ENCODE measurements at regions not wholly inside any gene's neighbourhood (a gene's known extent, or its start where the extent isn't known, plus 50 kb on each side); places are given as distances from the start of the nearest gene placed in this dataset.

DNA sequence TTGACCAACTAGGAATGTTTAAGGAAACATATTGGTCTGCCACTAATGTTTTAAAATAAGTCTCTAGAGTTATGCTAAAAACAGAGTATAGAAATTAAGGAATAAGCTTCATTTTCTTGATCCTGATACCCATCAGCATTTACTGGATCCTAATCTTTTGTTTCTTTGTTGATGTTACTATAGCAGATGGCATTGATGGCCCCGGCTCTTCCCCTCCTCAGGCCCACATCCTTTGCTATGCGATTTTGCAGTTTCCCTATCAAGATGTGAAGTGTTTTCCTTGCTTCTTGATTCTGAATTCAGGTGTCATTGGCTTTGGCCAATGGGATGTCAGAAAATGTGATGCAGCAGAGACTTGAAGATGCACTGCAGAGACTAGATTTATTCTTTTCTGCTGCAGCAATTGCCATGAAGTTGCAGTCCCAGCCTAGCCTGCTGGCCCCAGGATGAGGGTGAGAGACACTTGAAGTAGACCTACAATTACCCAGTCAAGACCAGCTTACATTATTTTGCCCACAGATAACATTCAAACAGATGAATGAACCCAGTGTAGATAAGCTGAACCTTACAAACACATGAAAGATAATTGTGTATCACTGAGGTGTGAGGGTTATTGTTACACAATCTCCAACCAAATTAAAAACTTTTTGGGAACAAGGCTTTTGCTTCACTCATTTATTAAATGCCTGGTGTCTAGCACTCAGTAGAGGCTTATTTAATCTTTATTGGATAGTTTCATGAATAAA is 115.2 kb upstream of the ITGA4 start:
- no peak overlapping the region for H3K4me3 Mint-ChIP-seq
- H3K36me3 Mint-ChIP-seq: peaks cover 31% of the 10 kb centered on the region
- peaks cover 6% of the 10 kb centered on the region for H3K9me3 Mint-ChIP-seq
- no peaks in the 10 kb centered on the region for H3K27me3 Mint-ChIP-seq
- H3K4me1 Mint-ChIP-seq: peaks cover 8% of the 10 kb centered on the region
- no peak overlapping the region for H3K27ac Mint-ChIP-seq

DNA sequence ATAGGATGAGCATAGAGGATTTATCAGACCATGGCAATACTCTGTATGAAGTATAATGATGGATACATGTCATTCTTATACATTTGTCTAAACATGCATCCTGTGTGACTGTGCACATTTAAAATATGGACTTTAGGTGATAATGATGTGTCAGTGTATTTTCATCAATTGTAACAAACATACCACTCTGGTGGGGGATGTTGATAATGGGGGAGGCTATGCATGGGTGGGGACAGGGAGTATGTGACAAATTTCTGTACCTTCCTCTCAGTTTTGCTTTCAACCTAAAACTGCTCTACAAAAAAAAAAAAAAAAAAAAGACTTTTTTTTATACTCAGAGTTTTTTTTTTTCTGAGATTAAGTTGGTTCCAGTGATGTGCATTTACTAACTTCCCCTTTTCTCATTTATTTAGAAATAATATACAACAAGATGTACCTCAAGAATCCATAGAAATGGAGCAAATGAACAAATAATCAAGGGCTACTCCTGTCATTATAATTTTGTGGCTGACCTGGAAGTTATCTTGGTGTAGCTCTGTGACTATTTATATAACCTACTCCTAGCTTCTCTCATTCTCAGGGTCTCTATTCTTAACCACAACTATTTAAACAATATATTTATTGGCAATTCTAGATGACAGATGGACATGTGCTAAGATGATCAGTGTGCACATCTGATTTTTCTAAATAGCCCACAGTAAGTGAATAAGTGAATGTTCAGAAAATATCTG is 108.9 kb upstream of the ITGA4 start:
- Mint-ChIP-seq H3K4me3 (no peak overlapping the region), H3K27ac (no peak overlapping the region), H3K9me3 (no peaks in the 10 kb centered on the region), H3K27me3 (no peaks in the 10 kb centered on the region), H3K4me1 (peaks cover 16% of the 10 kb centered on the region), H3K36me3 (peaks cover 2% of the 10 kb centered on the region)

DNA sequence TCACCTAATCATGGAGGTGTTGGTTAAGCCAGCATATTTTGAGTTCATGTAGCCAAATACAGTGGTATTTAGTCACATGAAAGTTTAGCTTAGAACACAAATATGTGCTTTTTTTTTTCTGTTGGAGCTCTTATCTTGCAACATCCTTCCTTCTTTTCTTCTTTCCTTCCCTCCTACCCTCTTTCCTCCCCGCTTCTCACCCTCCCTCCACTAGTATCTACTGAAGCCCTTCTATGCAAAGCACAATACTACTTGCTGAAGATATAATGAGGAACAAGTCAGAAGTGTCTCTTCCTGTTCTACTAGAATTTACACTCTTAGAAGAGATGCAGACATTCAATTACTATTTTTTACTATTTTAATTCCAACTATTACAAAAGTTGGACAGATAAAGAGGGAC is 105.0 kb upstream of the ITGA4 start:
- H3K4me3 Mint-ChIP-seq: no peak overlapping the region
- no peaks in the 10 kb centered on the region for H3K27me3 Mint-ChIP-seq
- H3K4me1 Mint-ChIP-seq: peaks cover 15% of the 10 kb centered on the region
- H3K36me3 Mint-ChIP-seq: peaks cover 4% of the 10 kb centered on the region
- no peak overlapping the region for H3K27ac Mint-ChIP-seq
- peaks cover 5% of the 10 kb centered on the region for H3K9me3 Mint-ChIP-seq

DNA sequence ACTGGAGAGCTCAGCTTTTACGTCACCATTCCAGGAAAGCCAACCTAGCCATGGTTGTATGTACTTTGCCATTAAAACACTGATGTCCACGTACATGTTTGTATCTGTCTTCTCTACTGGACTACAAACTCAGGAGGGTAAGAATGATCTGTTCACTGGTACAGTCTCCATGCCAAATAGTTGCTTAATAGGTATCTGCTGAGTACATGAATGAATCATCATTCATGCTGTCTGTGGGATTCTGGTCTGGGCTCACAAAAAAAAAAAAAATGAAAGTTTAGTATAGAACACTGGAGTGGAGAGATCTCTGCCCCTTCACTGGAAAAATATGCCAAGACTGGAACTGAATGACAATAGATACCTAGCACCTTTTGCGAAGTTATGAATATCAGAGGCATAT is 102.6 kb upstream of the ITGA4 start:
- H3K27me3 Mint-ChIP-seq: no peaks in the 10 kb centered on the region
- H3K27ac Mint-ChIP-seq: no peak overlapping the region
- no peak overlapping the region for H3K4me3 Mint-ChIP-seq
- peaks cover 4% of the 10 kb centered on the region for H3K36me3 Mint-ChIP-seq
- peaks cover 10% of the 10 kb centered on the region for H3K4me1 Mint-ChIP-seq
- peaks cover 5% of the 10 kb centered on the region for H3K9me3 Mint-ChIP-seq

DNA sequence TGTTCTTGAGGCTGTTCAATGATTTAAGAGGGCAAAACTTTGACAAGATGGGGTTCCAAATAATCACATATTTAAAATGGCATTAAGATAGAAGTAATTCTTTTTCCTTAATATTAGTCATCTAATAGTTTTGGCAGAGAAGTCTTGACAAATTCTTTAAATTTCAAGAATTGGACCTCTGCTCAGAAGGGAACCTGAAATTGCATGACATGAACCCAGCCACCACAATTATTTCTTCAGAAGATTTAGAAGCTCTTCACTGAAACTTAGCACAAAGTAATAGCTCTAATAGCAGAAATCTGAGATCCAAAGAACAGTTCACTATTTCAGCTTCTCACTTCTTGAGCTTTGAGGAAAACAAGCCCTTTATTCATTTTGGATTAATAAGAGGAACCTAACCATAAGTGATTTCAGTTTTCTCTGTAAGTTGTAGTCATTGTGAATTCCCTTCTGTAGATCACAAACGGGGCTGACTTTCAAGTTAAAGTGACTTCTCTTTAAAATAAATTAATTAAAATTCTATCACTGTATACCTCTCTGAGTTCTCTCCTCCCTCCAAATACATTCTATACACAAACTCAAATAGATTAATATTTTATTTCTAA is 100.6 kb upstream of the ITGA4 start:
- peaks cover 5% of the 10 kb centered on the region for H3K4me1 Mint-ChIP-seq
- H3K4me3 Mint-ChIP-seq: no peak overlapping the region
- H3K27ac Mint-ChIP-seq: no peak overlapping the region
- H3K27me3 Mint-ChIP-seq: no peaks in the 10 kb centered on the region
- H3K9me3 Mint-ChIP-seq: peaks cover 5% of the 10 kb centered on the region
- H3K36me3 Mint-ChIP-seq: peaks cover 4% of the 10 kb centered on the region

DNA sequence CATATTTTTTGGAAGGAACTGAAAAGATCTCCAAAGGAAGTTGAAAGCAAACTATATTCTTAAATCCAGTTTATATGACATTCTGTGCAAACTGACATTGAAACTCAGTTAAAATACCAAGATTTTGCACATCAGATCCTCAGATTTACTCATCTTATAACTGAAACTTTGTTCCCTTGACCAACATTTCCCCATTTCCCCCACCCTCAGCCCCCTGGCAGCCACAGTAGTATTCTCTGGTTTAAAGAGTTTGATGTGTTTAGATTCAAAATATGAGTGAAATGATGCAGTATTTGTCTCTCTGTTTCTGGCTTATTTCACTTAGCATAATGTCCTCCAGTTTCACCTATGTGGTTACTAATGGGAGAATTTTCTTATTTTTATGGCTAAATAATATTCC is 99.2 kb upstream of the ITGA4 start:
- H3K4me1 Mint-ChIP-seq: no peaks in the 10 kb centered on the region
- H3K4me3 Mint-ChIP-seq: no peak overlapping the region
- H3K27ac Mint-ChIP-seq: no peak overlapping the region
- peaks cover 5% of the 10 kb centered on the region for H3K9me3 Mint-ChIP-seq
- H3K36me3 Mint-ChIP-seq: peaks cover 8% of the 10 kb centered on the region
- H3K27me3 Mint-ChIP-seq: no peaks in the 10 kb centered on the region

DNA sequence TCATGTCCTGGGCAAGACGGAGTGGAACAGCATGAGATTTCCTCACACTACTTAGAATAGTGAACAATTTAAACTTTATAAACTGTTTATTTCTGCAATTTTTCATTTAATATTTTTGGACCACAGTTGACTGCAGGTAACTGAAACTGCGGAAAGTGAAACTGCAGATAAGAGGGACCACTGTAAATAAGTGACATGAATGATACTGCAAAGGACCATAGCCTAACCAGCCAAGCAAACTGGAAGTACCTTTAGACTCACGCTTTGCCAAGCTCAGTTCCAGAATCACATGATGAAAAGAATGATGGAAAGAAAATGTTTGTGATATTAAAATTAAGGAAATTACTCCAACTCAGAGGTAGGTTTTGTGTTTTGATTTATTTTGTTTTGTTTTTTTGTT is 94.6 kb upstream of the ITGA4 start:
- Mint-ChIP-seq H3K27me3 (no peaks in the 10 kb centered on the region), H3K4me1 (no peaks in the 10 kb centered on the region), H3K27ac (no peak overlapping the region), H3K4me3 (no peak overlapping the region), H3K36me3 (peaks cover 16% of the 10 kb centered on the region), H3K9me3 (no peaks in the 10 kb centered on the region)

DNA sequence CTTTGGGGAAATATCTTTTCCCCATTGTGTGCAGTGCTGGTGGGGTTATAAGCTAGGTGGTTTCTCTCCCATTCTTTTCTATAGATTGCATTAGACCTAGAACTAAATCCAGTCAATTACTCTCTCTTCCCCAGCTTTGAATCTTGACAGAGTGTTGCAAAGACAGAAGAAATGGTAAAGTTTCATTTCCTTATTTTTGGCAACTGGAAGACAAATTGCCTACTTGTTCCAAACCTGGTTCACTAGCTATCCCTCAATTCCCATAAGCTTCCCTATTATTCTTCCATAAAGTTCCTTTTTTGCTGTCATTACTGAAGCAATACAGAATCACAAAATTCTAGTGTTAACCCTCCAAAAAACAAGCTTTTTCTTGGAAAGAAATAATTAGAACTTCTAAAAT is 94.0 kb upstream of the ITGA4 start:
- Mint-ChIP-seq H3K9me3 (no peaks in the 10 kb centered on the region), H3K4me1 (no peaks in the 10 kb centered on the region), H3K27me3 (no peaks in the 10 kb centered on the region), H3K4me3 (no peak overlapping the region), H3K36me3 (peaks cover 16% of the 10 kb centered on the region), H3K27ac (no peak overlapping the region)

DNA sequence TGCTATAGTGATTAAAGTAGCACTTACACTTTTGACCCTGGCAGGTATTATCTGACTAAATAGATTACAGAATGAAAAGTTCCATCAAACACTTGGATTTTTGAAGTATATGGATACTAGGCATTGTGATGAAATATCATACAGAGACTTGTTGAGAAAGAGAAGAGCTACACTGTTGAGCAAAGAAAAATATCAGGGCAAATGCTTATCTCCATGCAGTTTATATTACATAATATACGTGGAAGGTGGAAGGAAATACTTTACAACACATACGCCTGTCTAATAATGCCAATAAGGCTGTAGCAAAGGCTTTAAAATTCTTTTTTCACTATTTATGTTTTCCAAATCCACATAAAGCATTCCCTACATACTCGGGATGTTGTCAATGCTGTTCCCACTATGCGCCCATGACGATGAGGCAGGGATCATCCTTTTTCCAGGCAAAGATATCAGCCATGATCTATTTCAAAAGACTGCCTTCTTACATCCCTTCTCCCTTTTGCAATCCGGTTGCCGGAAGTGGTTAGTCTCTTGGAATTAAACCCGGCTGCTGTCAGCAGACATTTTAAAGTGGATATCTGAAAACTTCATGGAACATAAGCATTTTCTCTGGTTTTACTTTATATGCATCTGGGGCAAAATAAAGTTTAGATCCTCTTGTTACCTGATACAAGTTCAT is 92.6 kb upstream of the ITGA4 start:
- no peak overlapping the region for H3K4me3 Mint-ChIP-seq
- peaks cover 17% of the 10 kb centered on the region for H3K36me3 Mint-ChIP-seq
- H3K9me3 Mint-ChIP-seq: no peaks in the 10 kb centered on the region
- no peak overlapping the region for H3K27ac Mint-ChIP-seq
- no peaks in the 10 kb centered on the region for H3K27me3 Mint-ChIP-seq
- no peaks in the 10 kb centered on the region for H3K4me1 Mint-ChIP-seq

DNA sequence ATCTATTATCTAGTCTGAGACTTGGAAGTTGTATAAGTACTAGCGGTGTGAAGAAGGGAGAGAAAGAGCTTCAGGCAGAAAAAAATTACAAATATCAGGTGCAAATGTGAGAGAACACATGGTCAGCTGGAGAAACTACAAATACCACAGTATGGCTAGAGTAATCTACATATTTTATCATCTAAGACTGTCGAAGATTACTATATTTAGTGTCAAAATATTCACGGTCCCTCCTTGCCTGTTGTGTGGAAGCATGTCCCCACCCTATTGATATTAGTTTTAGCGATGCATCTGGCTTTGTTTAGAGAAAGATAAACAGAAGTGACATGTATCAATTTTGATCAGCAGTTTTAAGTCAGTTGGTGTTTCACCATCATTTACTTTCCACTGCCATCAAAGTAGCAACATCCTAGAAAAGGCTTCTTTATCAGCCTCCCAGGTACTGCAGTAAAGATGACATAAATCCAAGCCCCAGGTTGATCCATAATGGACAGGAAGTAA is 90.5 kb upstream of the ITGA4 start:
- Mint-ChIP-seq H3K4me1 (peaks cover 10% of the 10 kb centered on the region), H3K9me3 (no peaks in the 10 kb centered on the region), H3K27me3 (no peaks in the 10 kb centered on the region), H3K36me3 (peaks cover 18% of the 10 kb centered on the region), H3K4me3 (no peak overlapping the region), H3K27ac (no peak overlapping the region)

DNA sequence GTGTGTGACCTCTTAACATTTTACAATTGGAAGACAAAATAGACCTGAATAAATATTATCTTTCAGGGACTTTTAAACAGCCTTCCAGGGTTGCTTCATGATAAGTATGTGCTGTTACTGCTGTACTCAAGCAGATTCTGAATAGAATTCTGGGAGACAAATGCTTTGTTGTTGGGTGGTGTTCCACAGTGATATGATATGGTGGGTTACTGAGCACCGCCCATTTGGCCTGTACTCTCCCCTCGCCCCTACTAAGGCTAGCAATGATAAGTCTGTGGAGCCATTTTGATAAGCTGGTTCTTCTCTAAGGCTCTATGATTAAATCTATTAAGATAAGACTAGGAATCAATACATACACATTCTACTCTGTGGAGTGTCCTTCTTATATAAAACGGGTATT is 89.8 kb upstream of the ITGA4 start:
- no peaks in the 10 kb centered on the region for H3K27me3 Mint-ChIP-seq
- H3K36me3 Mint-ChIP-seq: peaks cover 16% of the 10 kb centered on the region
- no peaks in the 10 kb centered on the region for H3K9me3 Mint-ChIP-seq
- no peak overlapping the region for H3K27ac Mint-ChIP-seq
- H3K4me1 Mint-ChIP-seq: peaks cover 16% of the 10 kb centered on the region
- no peak overlapping the region for H3K4me3 Mint-ChIP-seq

DNA sequence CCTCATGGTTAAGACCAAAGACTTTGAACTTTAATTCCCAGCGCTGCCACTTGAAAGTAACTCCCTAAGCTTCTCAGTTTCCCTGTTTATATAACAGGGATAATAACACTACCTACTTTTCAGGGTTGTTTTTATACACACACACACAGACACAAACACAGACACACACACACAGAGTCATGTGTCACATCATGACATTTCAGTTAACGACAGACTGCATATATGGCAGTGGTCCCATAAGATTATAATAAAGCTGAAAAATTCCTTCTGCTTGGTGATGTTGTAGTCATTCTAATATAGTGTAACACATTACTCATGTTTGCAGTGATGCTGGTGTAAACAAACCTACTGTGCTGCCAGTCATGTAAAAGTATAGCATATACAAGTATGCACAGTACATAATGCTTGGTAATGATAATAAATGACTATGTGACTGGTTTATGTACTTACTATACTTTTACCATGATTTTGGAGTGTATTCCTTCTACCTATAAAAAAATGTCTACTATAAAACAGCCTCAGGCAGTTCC is 89.2 kb upstream of the ITGA4 start:
- H3K4me1 Mint-ChIP-seq: peaks cover 22% of the 10 kb centered on the region
- peaks cover 14% of the 10 kb centered on the region for H3K36me3 Mint-ChIP-seq
- H3K27me3 Mint-ChIP-seq: no peaks in the 10 kb centered on the region
- no peak overlapping the region for H3K4me3 Mint-ChIP-seq
- no peaks in the 10 kb centered on the region for H3K9me3 Mint-ChIP-seq
- H3K27ac Mint-ChIP-seq: no peak overlapping the region

DNA sequence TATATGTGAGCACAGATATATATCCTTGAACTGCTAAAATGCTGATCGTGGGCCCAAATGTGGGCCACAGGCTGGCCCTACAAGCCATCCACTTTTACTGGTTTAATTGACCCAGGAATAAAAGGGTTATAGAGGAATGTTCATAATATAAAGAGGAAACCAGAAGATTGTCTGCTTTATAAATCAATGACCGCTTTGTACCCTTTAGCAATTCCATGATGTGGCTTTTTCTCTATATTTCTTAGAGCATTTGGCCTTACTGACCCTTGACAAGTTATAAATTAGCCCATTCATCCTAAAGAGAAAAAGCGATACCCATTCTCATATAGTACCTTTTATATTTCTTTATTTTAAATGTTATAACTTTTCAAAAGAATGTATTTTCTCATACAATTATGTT is 87.1 kb upstream of the ITGA4 start:
- H3K36me3 Mint-ChIP-seq: peaks cover 8% of the 10 kb centered on the region
- no peak overlapping the region for H3K4me3 Mint-ChIP-seq
- no peaks in the 10 kb centered on the region for H3K27me3 Mint-ChIP-seq
- H3K4me1 Mint-ChIP-seq: peaks cover 26% of the 10 kb centered on the region
- H3K9me3 Mint-ChIP-seq: no peaks in the 10 kb centered on the region
- H3K27ac Mint-ChIP-seq: no peak overlapping the region

DNA sequence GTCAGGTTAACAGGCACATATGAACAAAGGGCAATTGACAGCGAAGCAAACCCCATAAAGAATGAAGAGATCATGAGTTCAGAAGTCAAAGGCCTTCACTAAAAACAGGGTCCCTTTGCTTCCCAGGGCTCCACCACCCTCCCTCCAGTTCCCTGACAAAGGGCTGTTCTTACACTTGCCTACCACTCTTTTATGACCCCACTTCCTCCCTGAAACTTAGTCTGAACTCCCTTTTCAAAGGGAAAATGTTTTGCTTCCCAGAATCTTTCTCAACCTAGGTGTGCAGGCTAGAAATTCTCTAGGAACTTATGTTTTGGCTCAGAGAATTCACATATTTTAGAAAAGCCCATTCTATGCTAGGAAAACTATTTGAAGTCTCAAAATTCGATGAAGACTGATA is 86.0 kb upstream of the ITGA4 start:
- Mint-ChIP-seq H3K27me3 (no peaks in the 10 kb centered on the region), H3K27ac (peak overlapping the region; percentile 11), H3K36me3 (peaks cover 8% of the 10 kb centered on the region), H3K4me1 (peaks cover 26% of the 10 kb centered on the region), H3K4me3 (no peak overlapping the region), H3K9me3 (no peaks in the 10 kb centered on the region)

DNA sequence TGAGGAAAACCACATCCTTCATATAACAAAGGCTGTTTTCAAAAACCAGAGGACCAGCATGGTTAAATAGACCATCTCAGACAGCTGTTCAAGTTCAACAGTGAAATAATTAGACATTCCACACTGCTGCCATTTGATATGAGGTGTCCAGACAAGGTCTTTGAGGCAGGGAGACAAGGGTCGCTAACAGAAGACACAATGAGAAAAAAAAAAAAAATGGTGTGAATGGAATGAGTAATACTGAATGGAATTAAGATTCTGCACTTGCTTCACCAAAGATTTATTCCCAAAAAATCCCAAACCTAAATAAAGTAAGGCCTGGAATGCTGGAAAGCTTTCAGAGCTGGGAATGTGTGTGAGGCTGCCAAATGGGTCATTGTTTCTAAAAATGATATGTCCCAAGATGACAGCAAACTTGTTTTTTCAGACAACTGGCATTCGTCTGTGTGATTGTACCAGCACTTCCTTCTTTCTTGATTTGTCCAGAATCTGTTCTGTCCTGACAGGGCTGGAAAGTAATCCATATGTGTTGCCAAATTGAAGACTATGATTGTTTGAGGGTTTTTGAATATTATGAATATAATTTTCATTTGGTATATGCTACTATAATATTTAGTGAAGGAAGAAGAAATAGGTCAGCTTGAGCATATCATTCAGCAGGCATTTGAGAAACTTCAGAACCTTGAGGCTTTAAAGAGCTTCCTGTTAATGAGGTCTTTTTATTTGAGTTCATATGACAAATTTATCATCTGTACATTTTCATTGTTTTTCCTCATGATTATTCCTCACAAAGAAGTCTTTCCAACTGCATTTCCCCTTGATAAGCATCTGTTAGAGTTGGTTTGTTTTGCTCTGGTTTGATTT is 85.2 kb upstream of the ITGA4 start:
- H3K36me3 Mint-ChIP-seq: peaks cover 12% of the 10 kb centered on the region
- H3K4me3 Mint-ChIP-seq: no peak overlapping the region
- no peaks in the 10 kb centered on the region for H3K27me3 Mint-ChIP-seq
- peaks cover 26% of the 10 kb centered on the region for H3K4me1 Mint-ChIP-seq
- H3K9me3 Mint-ChIP-seq: no peaks in the 10 kb centered on the region
- no peak overlapping the region for H3K27ac Mint-ChIP-seq
